MCF 10A (cell line): ENCODE measurements at regions not wholly inside any gene's neighbourhood (a gene's known extent, or its start where the extent isn't known, plus 50 kb on each side); places are given as distances from the start of the nearest gene placed in this dataset.

Experiments used
- BruUV-seq: library from RNA; stranded (reverse); fragments of 400-500 nt; replicated peaks from 2 replicates; lab custom pipeline; 2021; lab: Mats Ljungman, UMichigan
- CTCF ChIA-PET: fragments of 300-600 bp; sonication (Branson Sonifier 250); formaldehyde crosslinking; extraction: SDS; loops from one replicate; lab custom pipeline; 2021; ENCODE audit warnings: antibody characterized with exemption, inconsistent platforms; lab: Yijun Ruan, JAX
- POLR2A ChIA-PET: fragments of 300-600, 350-650 bp; sonication (Branson Sonifier 250); formaldehyde crosslinking; extraction: SDS; loops from one replicate; lab custom pipeline; 2020; ENCODE audit warnings: antibody characterized with exemption, inconsistent platforms; lab: Yijun Ruan, JAX
- DNase-seq: peaks from one replicate; pipeline ENCODE4 v3.0.0-alpha.2; 2018; ENCODE audit not compliant: unreplicated experiment
- H3K27ac Mint-ChIP-seq: one replicate; pipeline ENCODE4 v1.8.0; 2022; ENCODE audit warnings: mild to moderate bottlenecking, low read depth, mixed read lengths; ENCODE audit not compliant: unreplicated experiment
- H3K27me3 Mint-ChIP-seq: one replicate; pipeline ENCODE4 v1.8.0; 2022; ENCODE audit warnings: mixed read lengths; ENCODE audit not compliant: insufficient read depth, unreplicated experiment
- H3K36me3 Mint-ChIP-seq: one replicate; pipeline ENCODE4 v1.8.0; 2022; ENCODE audit warnings: mild to moderate bottlenecking, moderate library complexity, mixed read lengths; ENCODE audit not compliant: insufficient read depth, unreplicated experiment
- H3K4me1 Mint-ChIP-seq: one replicate; pipeline ENCODE4 v1.8.0; 2022; ENCODE audit warnings: mixed read lengths; ENCODE audit not compliant: insufficient read depth, unreplicated experiment
- H3K4me3 Mint-ChIP-seq: one replicate; pipeline ENCODE4 v1.8.0; 2022; ENCODE audit warnings: mild to moderate bottlenecking, moderate library complexity, mixed read lengths; ENCODE audit not compliant: unreplicated experiment
- H3K9me3 Mint-ChIP-seq: one replicate; pipeline ENCODE4 v1.8.0; 2022; ENCODE audit warnings: mixed read lengths; ENCODE audit not compliant: unreplicated experiment
- CTCF ChIP-seq: fragments of 200-600 bp; IDR thresholded peaks from one replicate; pipeline ENCODE4 v1.8.0; 2022; ENCODE audit warnings: antibody characterized with exemption, mild to moderate bottlenecking; ENCODE audit not compliant: unreplicated experiment
- intact Hi-C: fragments of 100-400 bp; cut with micrococcal nuclease; formaldehyde crosslinking; loops from 2 replicates; pipeline ENCODE4 v1.14.1; 2022

GRCh38 chr15:53108319-53108718 is 318.2 kb upstream of the ONECUT1 start:
- ChIA-PET CTCF (no interaction called here), POLR2A (no interaction called here)
- BruUV-seq: no TSS peak
- DNase-seq: no peak
- H3K9me3 Mint-ChIP-seq: peaks cover 2% of the 10 kb centered on the region
- no peak overlapping the region for H3K27ac Mint-ChIP-seq
- H3K27me3 Mint-ChIP-seq: no peaks in the 10 kb centered on the region
- H3K4me3 Mint-ChIP-seq: no peak overlapping the region
- H3K4me1 Mint-ChIP-seq: no peaks in the 10 kb centered on the region
- TF ChIP-seq CTCF: no peak
- intact Hi-C loops: no loop called here
- H3K36me3 Mint-ChIP-seq: no peaks in the 10 kb centered on the region

- Mint-ChIP-seq H3K4me3 (no peak overlapping the region), H3K36me3 (no peaks in the 10 kb centered on the region), H3K27ac (no peak overlapping the region), H3K27me3 (no peaks in the 10 kb centered on the region), H3K9me3 (peaks cover 5% of the 10 kb centered on the region), H3K4me1 (no peaks in the 10 kb centered on the region)
- POLR2A ChIA-PET: no interaction called here
- TF ChIP-seq CTCF: no peak
- CTCF ChIA-PET: interaction anchor here (0.7 kb wide), 1 partner anchor 715 kb away, joined by 3 read pairs; no protein-coding TSS in a partner anchor
- BruUV-seq: no TSS peak
- intact Hi-C loops: no loop called here
- no peak for DNase-seq
Measured at GRCh38 chr15:53107855-53108254, 317.7 kb upstream of the ONECUT1 start.

- H3K36me3 Mint-ChIP-seq: no peaks in the 10 kb centered on the region
- ChIA-PET CTCF (interaction anchor here (1.1 kb wide), 1 partner anchor 63 kb away, joined by 3 read pairs; no protein-coding TSS in a partner anchor), POLR2A (no interaction called here)
- intact Hi-C loops: no loop called here
- no peaks in the 10 kb centered on the region for H3K27me3 Mint-ChIP-seq
- no peak for DNase-seq
- TF ChIP-seq CTCF: no peak
- H3K9me3 Mint-ChIP-seq: peaks cover 5% of the 10 kb centered on the region
- no peak overlapping the region for H3K4me3 Mint-ChIP-seq
- H3K4me1 Mint-ChIP-seq: no peaks in the 10 kb centered on the region
- H3K27ac Mint-ChIP-seq: no peak overlapping the region
- no TSS peak for BruUV-seq
Measured at GRCh38 chr15:53106505-53107286, 316.6 kb upstream of the ONECUT1 start.

GRCh38 chr15:53102483-53102882 is 312.3 kb upstream of the ONECUT1 start:
- peaks cover 5% of the 10 kb centered on the region for H3K9me3 Mint-ChIP-seq
- no peak for TF ChIP-seq CTCF
- ChIA-PET CTCF (no interaction called here), POLR2A (interaction anchor here (0.7 kb wide), 1 partner anchor 40 kb away, joined by 3 read pairs; no protein-coding TSS in a partner anchor)
- H3K27me3 Mint-ChIP-seq: no peaks in the 10 kb centered on the region
- intact Hi-C loops: no loop called here
- no peak overlapping the region for H3K27ac Mint-ChIP-seq
- no peak overlapping the region for H3K4me3 Mint-ChIP-seq
- H3K4me1 Mint-ChIP-seq: no peaks in the 10 kb centered on the region
- no peaks in the 10 kb centered on the region for H3K36me3 Mint-ChIP-seq
- no peak for DNase-seq
- no TSS peak for BruUV-seq
